PFSK-1 (cell line): ENCODE measurements at regions not wholly inside any gene's neighbourhood (a gene's known extent, or its start where the extent isn't known, plus 50 kb on each side); places are given as distances from the start of the nearest gene placed in this dataset.

Experiments
- FOXP2 ChIP-seq: optimal IDR thresholded peaks from 2 replicates; pipeline ENCODE3; 2011; ENCODE audit warnings: borderline replicate concordance, control low read depth, inconsistent platforms; ENCODE audit not compliant: insufficient read depth; ENCODE audit errors: extremely low read length, extremely low read depth
- POLR2AphosphoS5 ChIP-seq: IDR thresholded peaks from 2 replicates; pipeline ENCODE4 v1.6.1; 2012; ENCODE audit warnings: low read depth, mild to moderate bottlenecking, control low read depth, low read length, moderate library complexity
- REST ChIP-seq, 2 experiments: IDR thresholded peaks; 2 replicates each; pipeline versions ENCODE4 v1.6.1 to v1.8.0; 2011 to 2012; ENCODE audit warnings: low read depth in 2 of 2, low read length in 2 of 2, control low read depth in 1 of 2, inconsistent platforms in 1 of 2, mild to moderate bottlenecking in 1 of 2, moderate library complexity in 1 of 2; ENCODE audit not compliant: insufficient read depth in 1 of 2
- SIN3A ChIP-seq: IDR thresholded peaks from 2 replicates; pipeline ENCODE4 v1.6.1; 2012; ENCODE audit warnings: mild to moderate bottlenecking, low read length, moderate library complexity, borderline replicate concordance; ENCODE audit not compliant: insufficient read depth
- TAF1 ChIP-seq: IDR thresholded peaks from 2 replicates; pipeline ENCODE4 v1.6.1; 2012; ENCODE audit warnings: low read length, control low read depth, borderline replicate concordance; ENCODE audit not compliant: insufficient read depth

GRCh38 chr5:174231956-174232487 is 186.5 kb downstream of the NSG2 start:
- TF ChIP-seq TAF1 (no peak), REST (IDR thresholded peaks at IDR 0.05; ENCODE audit: insufficient read depth in 1 of 2, low read depth in 2 of 2, low read length in 2 of 2) (peak in 1 of 2 experiments; percentile 75; a peak in 1 of 4 replicates), SIN3A (0 out of 2 replicates have a peak, but pooled peaks have one; percentile 24)

- no peak for TF ChIP-seq POLR2AphosphoS5
These were observed 188.9 kb downstream of the NSG2 start for GRCh38 chr5:174234388-174234787.

- TF ChIP-seq FOXP2 (no peak), SIN3A (no peak), POLR2AphosphoS5 (no peak), REST (IDR thresholded peaks at IDR 0.05; ENCODE audit: insufficient read depth in 1 of 2, low read depth in 2 of 2, low read length in 2 of 2) (no peak), TAF1 (no peak)
These were observed 189.9 kb downstream of the NSG2 start for GRCh38 chr5:174235221-174236011.

GRCh38 chr5:174236070-174236469 is 190.6 kb downstream of the NSG2 start:
- TF ChIP-seq SIN3A (no peak), FOXP2 (no peak), POLR2AphosphoS5 (no peak), TAF1 (no peak), REST (IDR thresholded peaks at IDR 0.05; ENCODE audit: insufficient read depth in 1 of 2, low read depth in 2 of 2, low read length in 2 of 2) (no peak)

GRCh38 chr5:174239718-174240117 is 194.2 kb downstream of the NSG2 start:
- TF ChIP-seq SIN3A (no peak), TAF1 (no peak), POLR2AphosphoS5 (no peak), FOXP2 (no peak), REST (IDR thresholded peaks at IDR 0.05; ENCODE audit: insufficient read depth in 1 of 2, low read depth in 2 of 2, low read length in 2 of 2) (no peak)
